ENCODE measurements at regions not wholly inside any gene's neighbourhood (a gene's known extent, or its start where the extent isn't known, plus 50 kb on each side); places are given as distances from the start of the nearest gene placed in this dataset.
"Not testable (repeated sequence)": the region's sequence is repeated elsewhere in the genome, so short reads cannot be mapped to it uniquely, and the experiment has no call there.

DNA sequence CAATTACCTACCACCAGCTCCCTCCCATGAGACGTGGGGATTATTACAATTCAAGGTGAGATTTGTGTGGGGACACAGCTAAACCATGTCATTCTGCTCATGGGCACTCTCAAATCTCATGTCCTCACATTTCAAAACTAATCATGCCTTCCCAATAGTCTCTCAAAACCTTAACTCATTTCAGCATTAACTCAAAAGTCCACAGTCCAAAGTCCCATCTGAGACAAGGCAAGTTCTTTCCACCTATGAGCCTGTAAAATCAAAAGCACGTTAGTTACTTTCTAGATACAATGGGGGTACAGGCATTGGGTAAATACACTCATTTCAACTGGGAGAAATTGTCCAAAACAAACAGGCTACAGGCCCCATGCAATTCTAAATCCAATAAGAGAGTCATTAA is 112.8 kb upstream of the OLFM3 start:
- H3K56ac ChIP-seq (replicated peaks; ENCODE audit: insufficient read length, low read depth, low read length); H2BK15ac ChIP-seq (ENCODE audit: low read length); H3K18ac ChIP-seq (ENCODE audit: extremely low read depth, low read length); H3K79me1 ChIP-seq (ENCODE audit: low read depth, low read length); H3K4me3 ChIP-seq (ENCODE audit: extremely low read depth in 1 of 4, insufficient read depth in 2 of 4, low read depth in 3 of 4, low read length in 4 of 4); H4K8ac ChIP-seq (ENCODE audit: extremely low read depth, insufficient read depth, low read length); H3K27ac ChIP-seq (ENCODE audit: low read depth, low read length); H2BK20ac ChIP-seq (ENCODE audit: low read length); DNase-seq (ENCODE audit: low read depth in 1 of 2, low spot score in 2 of 2); H3K4me2 ChIP-seq (ENCODE audit: insufficient read depth in 1 of 2, low read depth in 2 of 2, low read length in 2 of 2); H2BK12ac ChIP-seq (ENCODE audit: low read depth, low read length); H3K36me3 ChIP-seq (ENCODE audit: control insufficient read depth in 2 of 4, insufficient read depth in 4 of 4, low read length in 3 of 4); H3K27me3 ChIP-seq (replicated peaks in 1 of 4; ENCODE audit: control insufficient read depth in 3 of 4, extremely low read depth in 1 of 4, insufficient read depth in 3 of 4, low read length in 3 of 4); H3K9me3 ChIP-seq (ENCODE audit: insufficient read depth in 2 of 2, low read depth in 1 of 2, low read length in 1 of 2); CTCF ChIA-PET (ENCODE audit: partially characterized antibody); H3K9ac ChIP-seq (replicated peaks in 1 of 4; ENCODE audit: extremely low read depth in 1 of 4, low read depth in 3 of 4, low read length in 3 of 4); H3K79me2 ChIP-seq (ENCODE audit: control insufficient read depth in 1 of 2, insufficient read depth in 2 of 2, low read length in 2 of 2); H3K4ac ChIP-seq (replicated peaks; ENCODE audit: insufficient read length, low read depth, low read length); H3K23ac ChIP-seq (ENCODE audit: insufficient read length); H3K23me2 ChIP-seq (ENCODE audit: low read depth, low read length); H3K14ac ChIP-seq (ENCODE audit: insufficient read length); H2BK120ac ChIP-seq (replicated peaks; ENCODE audit: low read depth, low read length); H2AFZ ChIP-seq (ENCODE audit: low read length); H4K91ac ChIP-seq (replicated peaks; ENCODE audit: insufficient read length, low read length); POLR2A ChIA-PET (ENCODE audit: partially characterized antibody); H4K5ac ChIP-seq (ENCODE audit: insufficient read length, low read depth, low read length); H3K4me1 ChIP-seq (replicated peaks in 1 of 4; ENCODE audit: control insufficient read depth in 3 of 4, insufficient read depth in 4 of 4, low read length in 3 of 4); H2BK5ac ChIP-seq (ENCODE audit: low read depth, low read length); FAIRE-seq; H4K20me1 ChIP-seq (replicated peaks in 1 of 2; ENCODE audit: control insufficient read depth in 1 of 2, insufficient read depth in 2 of 2, low read length in 2 of 2); H2AK5ac ChIP-seq (ENCODE audit: low read depth, low read length): not testable (repeated sequence)
- 90% methylated on average over 2 of the region's 2 CpGs; no CpG with 5 or more reads in 1 of the 2 experiments for WGBS, 2 experiments (ENCODE audit: extremely low coverage in 1 of 2, insufficient coverage in 1 of 2, insufficient read length in 1 of 2, insufficient replicate concordance in 2 of 2, low coverage in 1 of 2, low lambda C conversion rate in 2 of 2, missing lambda C conversion rate in 1 of 2)

Measured in H1 (cell line).